ENCODE measurements at regions not wholly inside any gene's neighbourhood (a gene's known extent, or its start where the extent isn't known, plus 50 kb on each side); places are given as distances from the start of the nearest gene placed in this dataset.

DNA sequence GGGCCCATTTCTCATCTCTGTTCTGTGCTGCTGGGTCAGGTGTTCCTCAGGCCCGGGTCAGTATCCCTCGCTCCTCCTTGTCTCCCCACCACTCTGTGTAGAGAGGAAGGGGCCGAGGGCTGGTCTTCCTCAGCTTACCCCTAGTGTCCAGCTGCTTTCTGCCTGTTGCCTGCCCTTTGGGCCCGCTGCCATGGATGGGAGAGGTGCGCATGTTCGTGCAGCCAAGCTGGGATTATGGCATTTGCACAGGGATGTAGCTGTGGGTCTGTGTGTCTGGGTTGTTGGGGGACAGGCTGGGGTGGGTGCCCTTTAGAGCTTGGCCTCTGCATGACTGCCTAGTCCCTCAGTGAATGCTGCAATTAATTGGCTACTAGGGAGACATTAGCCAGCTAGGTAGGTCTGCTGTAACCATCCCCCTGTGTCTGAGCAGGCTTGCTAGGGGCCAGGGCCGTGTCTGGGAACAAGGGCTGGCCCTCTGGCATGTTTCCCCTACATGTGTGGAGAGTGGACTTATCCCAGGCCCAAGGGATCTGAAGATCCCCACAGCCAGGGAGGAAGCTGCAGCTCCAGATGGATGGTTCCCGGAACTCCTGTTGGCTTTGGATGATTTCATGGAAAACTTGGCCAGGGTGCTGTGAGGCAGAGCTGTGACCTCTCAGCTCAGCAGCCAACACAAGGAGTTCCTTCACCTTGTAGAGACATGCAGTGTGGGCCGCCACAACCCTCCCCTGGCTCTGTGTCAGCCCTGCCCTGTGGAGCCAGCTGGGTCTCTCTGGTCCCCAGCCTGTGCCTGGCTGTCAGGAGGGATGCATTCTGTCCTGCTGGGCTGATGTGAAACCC lies 161.9 kb downstream of the MACROH2A1 start:
- TF ChIP-seq, protein P1, sequence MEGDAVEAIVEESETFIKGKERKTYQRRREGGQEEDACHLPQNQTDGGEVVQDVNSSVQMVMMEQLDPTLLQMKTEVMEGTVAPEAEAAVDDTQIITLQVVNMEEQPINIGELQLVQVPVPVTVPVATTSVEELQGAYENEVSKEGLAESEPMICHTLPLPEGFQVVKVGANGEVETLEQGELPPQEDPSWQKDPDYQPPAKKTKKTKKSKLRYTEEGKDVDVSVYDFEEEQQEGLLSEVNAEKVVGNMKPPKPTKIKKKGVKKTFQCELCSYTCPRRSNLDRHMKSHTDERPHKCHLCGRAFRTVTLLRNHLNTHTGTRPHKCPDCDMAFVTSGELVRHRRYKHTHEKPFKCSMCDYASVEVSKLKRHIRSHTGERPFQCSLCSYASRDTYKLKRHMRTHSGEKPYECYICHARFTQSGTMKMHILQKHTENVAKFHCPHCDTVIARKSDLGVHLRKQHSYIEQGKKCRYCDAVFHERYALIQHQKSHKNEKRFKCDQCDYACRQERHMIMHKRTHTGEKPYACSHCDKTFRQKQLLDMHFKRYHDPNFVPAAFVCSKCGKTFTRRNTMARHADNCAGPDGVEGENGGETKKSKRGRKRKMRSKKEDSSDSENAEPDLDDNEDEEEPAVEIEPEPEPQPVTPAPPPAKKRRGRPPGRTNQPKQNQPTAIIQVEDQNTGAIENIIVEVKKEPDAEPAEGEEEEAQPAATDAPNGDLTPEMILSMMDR (IDR thresholded peaks at IDR 0.05; ENCODE audit: borderline replicate concordance, extremely low read depth, low read length, poor library complexity, severe bottlenecking): no peak
- TF ChIP-seq EZH2 (IDR thresholded peaks at IDR 0.05; ENCODE audit: borderline replicate concordance, low read depth, low read length, severe bottlenecking): no peak
